K562 (cell line): ENCODE measurements at regions not wholly inside any gene's neighbourhood (a gene's known extent, or its start where the extent isn't known, plus 50 kb on each side); places are given as distances from the start of the nearest gene placed in this dataset.

Source experiments
- ATAC-seq: fragments of 200-7000 bp; cut with Tn5 transposase; 3 replicates; pipeline ENCODE4 v1.9.1; 2020; ENCODE audit warnings: moderate library complexity
- BruUV-seq: library from RNA; stranded (reverse); fragments of 400-500 nt; replicated peaks from 2 replicates; lab custom pipeline; 2021; lab: Mats Ljungman, UMichigan
- CTCF ChIA-PET: fragments of 300-600 bp; formaldehyde crosslinking; extraction: SDS; loops from one replicate; lab custom pipeline; 2021; ENCODE audit warnings: low intra/inter-chr PET ratio; lab: Yijun Ruan, JAX
- POLR2A ChIA-PET: fragments of 300-600, 350-650 bp; sonication (Branson Sonifier 250); formaldehyde crosslinking; extraction: SDS; loops from one replicate; lab custom pipeline; 2021; ENCODE audit warnings: antibody characterized with exemption, inconsistent platforms; lab: Yijun Ruan, JAX
- DNase-seq, 4 experiments: peaks; one replicate each; pipeline versions ENCODE4 v3.0.0 to v3.0.0-alpha.2; 2011 to 2018; ENCODE audit warnings: low spot score in 3 of 4, mixed read lengths in 3 of 4; ENCODE audit errors: extremely low read depth in 1 of 4
- FAIRE-seq: peaks from 2 replicates; lab custom pipeline; 2011; peaks lifted over from hg19 to GRCh38; lab: Jason Lieb, UNC
- H2AFZ ChIP-seq: 2 replicates; pipeline ENCODE4 v1.6.0; 2011; ENCODE audit warnings: low read depth, low read length, control low read depth, inconsistent platforms
- H3K27ac ChIP-seq: fragments of 200-600 bp; 3 replicates; pipeline ENCODE4 v1.8.0; 2011; ENCODE audit warnings: low read depth, mild to moderate bottlenecking, control low read depth, inconsistent platforms, low read length, moderate library complexity, mixed read lengths; ENCODE audit errors: extremely low read depth
- H3K27me3 ChIP-seq, 2 experiments: fragments of 300-600 bp in 1 of 2; 2 replicates in 1 of 2; 3 replicates in 1 of 2; pipeline versions ENCODE4 v1.6.0 to v1.8.0; 2011; ENCODE audit warnings: inconsistent platforms in 2 of 2, low read length in 2 of 2, mild to moderate bottlenecking in 1 of 2, mixed read lengths in 1 of 2, moderate library complexity in 1 of 2; ENCODE audit not compliant: control insufficient read depth in 2 of 2, insufficient read depth in 2 of 2
- H3K36me3 ChIP-seq: fragments of 300-600 bp; 3 replicates; pipeline ENCODE4 v1.8.0; 2011; ENCODE audit warnings: mild to moderate bottlenecking, low read length, inconsistent platforms; ENCODE audit not compliant: control insufficient read depth, insufficient read depth
- H3K4me1 ChIP-seq, 2 experiments: fragments of 200-600 bp in 1 of 2; replicated peaks in 1 of 2; 2 replicates in 1 of 2; 3 replicates in 1 of 2; pipeline versions ENCODE4 v1.5.1 to v1.8.0; 2011; ENCODE audit warnings: inconsistent platforms in 2 of 2, low read length in 2 of 2, mild to moderate bottlenecking in 1 of 2, mixed read lengths in 1 of 2, moderate library complexity in 1 of 2; ENCODE audit not compliant: control insufficient read depth in 2 of 2, insufficient read depth in 2 of 2
- H3K4me2 ChIP-seq: 2 replicates; pipeline ENCODE4 v1.6.1; 2011; ENCODE audit warnings: low read length, control low read depth, inconsistent platforms, mixed read lengths; ENCODE audit not compliant: insufficient read depth
- H3K4me3 ChIP-seq: fragments of 200-600 bp; sonication (generic), shearing (Covaris generic); 2 replicates; pipeline ENCODE4 v1.5.1; 2016; ENCODE audit warnings: control low read depth, inconsistent platforms
- H3K79me2 ChIP-seq: fragments of 200-600 bp; 3 replicates; pipeline ENCODE4 v1.8.0; 2011; ENCODE audit warnings: low read length, inconsistent platforms; ENCODE audit not compliant: control insufficient read depth, insufficient read depth
- H3K9ac ChIP-seq, 2 experiments: 2 replicates each; pipeline versions ENCODE4 v1.6.0 to v1.6.1; 2011; ENCODE audit warnings: low read depth in 2 of 2, low read length in 2 of 2, control low read depth in 1 of 2, inconsistent platforms in 1 of 2, mild to moderate bottlenecking in 1 of 2, mixed read lengths in 1 of 2; ENCODE audit not compliant: insufficient read depth in 1 of 2
- H3K9me1 ChIP-seq: one replicate; pipeline ENCODE4 v1.6.0; 2011; ENCODE audit warnings: inconsistent platforms, mild to moderate bottlenecking, low read length, moderate library complexity; ENCODE audit not compliant: control insufficient read depth, insufficient read depth
- H3K9me3 ChIP-seq: replicated peaks from 2 replicates; pipeline ENCODE4 v1.5.1; 2011; ENCODE audit warnings: low read depth, low read length, inconsistent platforms; ENCODE audit not compliant: control insufficient read depth, insufficient read depth
- H4K20me1 ChIP-seq: replicated peaks from 2 replicates; pipeline ENCODE4 v1.6.1; 2011; ENCODE audit warnings: low read length, inconsistent platforms, mixed read lengths; ENCODE audit not compliant: control insufficient read depth, insufficient read depth
- CBFA2T3 ChIP-seq: fragments of 450-650 bp; IDR thresholded peaks from 2 replicates; pipeline ENCODE4 v1.6.1; 2017
- CHD2 ChIP-seq: IDR thresholded peaks from 2 replicates; pipeline ENCODE4 v1.6.1; 2011; ENCODE audit warnings: low read depth, low read length
- E2F3 ChIP-seq: fragments of 250-450 bp; sonication (Bioruptor Pico); IDR thresholded peaks from 2 replicates; pipeline ENCODE4 v1.4.0; 2020; ENCODE audit warnings: mild to moderate bottlenecking
- EZH2 ChIP-seq: IDR thresholded peaks from 2 replicates; pipeline ENCODE4 v1.6.1; 2012; ENCODE audit warnings: low read depth, mild to moderate bottlenecking, inconsistent platforms, low read length, borderline replicate concordance
- HOXB6 ChIP-seq: fragments of 250-450 bp; sonication (Bioruptor Pico); IDR thresholded peaks from 2 replicates; pipeline ENCODE4 v1.5.1; 2022; ENCODE audit warnings: mild to moderate bottlenecking, borderline replicate concordance
- ZNF124 ChIP-seq: sonication (generic); formaldehyde crosslinking; IDR thresholded peaks from 2 replicates; pipeline ENCODE4 v1.8.1; 2022; ENCODE audit warnings: missing genetic modification reagents
- WGBS: fragments of 100-300 bp; shearing (Covaris generic); methylation state at CpG from one replicate; pipeline ENCODE4 v1.1.6; 2016; ENCODE audit warnings: low coverage, mixed read lengths; ENCODE audit not compliant: insufficient coverage; ENCODE audit errors: missing lambda C conversion rate; 5-methylcytosine and 5-hydroxymethylcytosine counted together
- in situ Hi-C: fragments of 300-500 bp; cut with MboI; formaldehyde crosslinking; loops from 4 replicates; pipeline ENCODE4 v1.15.0; 2018; ENCODE audit warnings: inconsistent platforms, mixed read lengths
- intact Hi-C: fragments of 100-400 bp; cut with micrococcal nuclease; formaldehyde crosslinking; loops from 2 replicates; pipeline ENCODE4 v1.14.2; 2022
- TF ChIP-seq, protein P1 (sequence below): fragments of 250-450 bp; sonication (Bioruptor Pico); IDR thresholded peaks from 2 replicates; pipeline ENCODE4 v1.4.0; 2020; ENCODE audit warnings: mild to moderate bottlenecking, moderate library complexity, borderline replicate concordance
- TF ChIP-seq, protein P2 (sequence below): fragments of 450-650 bp; IDR thresholded peaks from 2 replicates; pipeline ENCODE4 v1.6.1; 2017; ENCODE audit warnings: antibody characterized with exemption, mild to moderate bottlenecking

DNA sequence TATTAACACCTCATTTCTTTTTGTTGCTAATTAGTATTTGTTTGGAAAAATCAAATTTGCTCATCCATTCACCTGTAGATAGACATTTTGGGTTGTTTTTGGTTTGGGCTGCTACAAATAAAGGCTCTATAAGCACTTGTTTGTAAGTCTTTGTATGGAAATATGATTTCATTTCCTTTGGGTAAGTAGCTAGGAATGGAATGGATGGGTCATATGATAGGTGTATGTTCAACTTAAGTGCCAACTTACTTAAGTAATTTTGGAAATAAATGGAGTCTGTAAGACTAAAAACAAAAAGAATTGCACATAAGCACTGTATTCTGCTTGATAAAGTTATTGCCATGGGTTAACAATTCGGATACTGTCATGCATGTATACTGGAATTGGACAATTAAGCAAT is 157.7 kb upstream of the NAMPT start:
- intact Hi-C loops = no loop called here
- POLR2A ChIA-PET = no interaction called here
- H3K9me1 ChIP-seq = no peaks in the 10 kb centered on the region
- TF ChIP-seq CHD2 (no peak), E2F3 (CRISPR knock-in tag) (no peak), ZNF124 (CRISPR knock-in tag) (no peak), HOXB6 (CRISPR knock-in tag) (no peak), CBFA2T3 (no peak), EZH2 (no peak)
- TF ChIP-seq, protein P1, sequence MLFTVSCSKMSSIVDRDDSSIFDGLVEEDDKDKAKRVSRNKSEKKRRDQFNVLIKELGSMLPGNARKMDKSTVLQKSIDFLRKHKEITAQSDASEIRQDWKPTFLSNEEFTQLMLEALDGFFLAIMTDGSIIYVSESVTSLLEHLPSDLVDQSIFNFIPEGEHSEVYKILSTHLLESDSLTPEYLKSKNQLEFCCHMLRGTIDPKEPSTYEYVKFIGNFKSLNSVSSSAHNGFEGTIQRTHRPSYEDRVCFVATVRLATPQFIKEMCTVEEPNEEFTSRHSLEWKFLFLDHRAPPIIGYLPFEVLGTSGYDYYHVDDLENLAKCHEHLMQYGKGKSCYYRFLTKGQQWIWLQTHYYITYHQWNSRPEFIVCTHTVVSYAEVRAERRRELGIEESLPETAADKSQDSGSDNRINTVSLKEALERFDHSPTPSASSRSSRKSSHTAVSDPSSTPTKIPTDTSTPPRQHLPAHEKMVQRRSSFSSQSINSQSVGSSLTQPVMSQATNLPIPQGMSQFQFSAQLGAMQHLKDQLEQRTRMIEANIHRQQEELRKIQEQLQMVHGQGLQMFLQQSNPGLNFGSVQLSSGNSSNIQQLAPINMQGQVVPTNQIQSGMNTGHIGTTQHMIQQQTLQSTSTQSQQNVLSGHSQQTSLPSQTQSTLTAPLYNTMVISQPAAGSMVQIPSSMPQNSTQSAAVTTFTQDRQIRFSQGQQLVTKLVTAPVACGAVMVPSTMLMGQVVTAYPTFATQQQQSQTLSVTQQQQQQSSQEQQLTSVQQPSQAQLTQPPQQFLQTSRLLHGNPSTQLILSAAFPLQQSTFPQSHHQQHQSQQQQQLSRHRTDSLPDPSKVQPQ (CRISPR knock-in tag) = no peak
- TF ChIP-seq, protein P2, sequence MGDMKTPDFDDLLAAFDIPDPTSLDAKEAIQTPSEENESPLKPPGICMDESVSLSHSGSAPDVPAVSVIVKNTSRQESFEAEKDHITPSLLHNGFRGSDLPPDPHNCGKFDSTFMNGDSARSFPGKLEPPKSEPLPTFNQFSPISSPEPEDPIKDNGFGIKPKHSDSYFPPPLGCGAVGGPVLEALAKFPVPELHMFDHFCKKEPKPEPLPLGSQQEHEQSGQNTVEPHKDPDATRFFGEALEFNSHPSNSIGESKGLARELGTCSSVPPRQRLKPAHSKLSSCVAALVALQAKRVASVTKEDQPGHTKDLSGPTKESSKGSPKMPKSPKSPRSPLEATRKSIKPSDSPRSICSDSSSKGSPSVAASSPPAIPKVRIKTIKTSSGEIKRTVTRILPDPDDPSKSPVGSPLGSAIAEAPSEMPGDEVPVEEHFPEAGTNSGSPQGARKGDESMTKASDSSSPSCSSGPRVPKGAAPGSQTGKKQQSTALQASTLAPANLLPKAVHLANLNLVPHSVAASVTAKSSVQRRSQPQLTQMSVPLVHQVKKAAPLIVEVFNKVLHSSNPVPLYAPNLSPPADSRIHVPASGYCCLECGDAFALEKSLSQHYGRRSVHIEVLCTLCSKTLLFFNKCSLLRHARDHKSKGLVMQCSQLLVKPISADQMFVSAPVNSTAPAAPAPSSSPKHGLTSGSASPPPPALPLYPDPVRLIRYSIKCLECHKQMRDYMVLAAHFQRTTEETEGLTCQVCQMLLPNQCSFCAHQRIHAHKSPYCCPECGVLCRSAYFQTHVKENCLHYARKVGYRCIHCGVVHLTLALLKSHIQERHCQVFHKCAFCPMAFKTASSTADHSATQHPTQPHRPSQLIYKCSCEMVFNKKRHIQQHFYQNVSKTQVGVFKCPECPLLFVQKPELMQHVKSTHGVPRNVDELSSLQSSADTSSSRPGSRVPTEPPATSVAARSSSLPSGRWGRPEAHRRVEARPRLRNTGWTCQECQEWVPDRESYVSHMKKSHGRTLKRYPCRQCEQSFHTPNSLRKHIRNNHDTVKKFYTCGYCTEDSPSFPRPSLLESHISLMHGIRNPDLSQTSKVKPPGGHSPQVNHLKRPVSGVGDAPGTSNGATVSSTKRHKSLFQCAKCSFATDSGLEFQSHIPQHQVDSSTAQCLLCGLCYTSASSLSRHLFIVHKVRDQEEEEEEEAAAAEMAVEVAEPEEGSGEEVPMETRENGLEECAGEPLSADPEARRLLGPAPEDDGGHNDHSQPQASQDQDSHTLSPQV = no peak
- TF ChIP-seq, all 486 proteins: peak for 0
- Histone ChIP-seq H3K79me2 (no peaks in the 10 kb centered on the region), H3K36me3 (no peaks in the 10 kb centered on the region), H3K4me2 (no peak overlapping the region), H3K9ac (no peak overlapping the region), H3K9me3 (no peaks in the 10 kb centered on the region), H3K27ac (no peak overlapping the region), H2AFZ (no peak overlapping the region), H3K27me3 (no peaks in the 10 kb centered on the region), H3K4me1 (peaks cover 4 to 6% of the 10 kb centered on the region in 2 experiments; a peak in 3 of 5 replicates), H3K4me3 (no peak overlapping the region), H4K20me1 (no peaks in the 10 kb centered on the region)
- CTCF ChIA-PET = no interaction called here
- 37% methylated on average over 1 of the region's 1 CpG for WGBS
- FAIRE-seq = no peak
- ATAC-seq = no peak
- in situ Hi-C loops = no loop called here
- BruUV-seq = no TSS peak
- no peak for DNase-seq
